Activated CD4-positive, CD25-positive, alpha-beta regulatory T cell (primary cell): ENCODE measurements at regions not wholly inside any gene's neighbourhood (a gene's known extent, or its start where the extent isn't known, plus 50 kb on each side); places are given as distances from the start of the nearest gene placed in this dataset.

ENCODE experiments used
- DNase-seq, 4 experiments: peaks; one replicate each; lab custom pipeline; 2025; lab: John Stamatoyannopoulos, UW

GRCh38 chr7:110573862-110574528 lies 516.9 kb upstream of the LRRN3 start:
- DNase-seq: no peak

GRCh38 chr7:110587294-110587693 lies 503.6 kb upstream of the LRRN3 start:
- DNase-seq: no peak

GRCh38 chr7:110590415-110590814 lies 500.5 kb upstream of the LRRN3 start:
- no peak for DNase-seq

GRCh38 chr7:110591341-110591740 lies 499.6 kb upstream of the LRRN3 start:
- DNase-seq: no peak

- no peak for DNase-seq
Measured at GRCh38 chr7:110592557-110592956, 498.4 kb upstream of the LRRN3 start.

GRCh38 chr7:110593355-110593754 lies 497.6 kb upstream of the LRRN3 start:
- no peak for DNase-seq

- no peak for DNase-seq
Measured at GRCh38 chr7:110595694-110596093, 495.2 kb upstream of the LRRN3 start.

GRCh38 chr7:110600956-110601355 lies 490.0 kb upstream of the LRRN3 start:
- DNase-seq: no peak

GRCh38 chr7:110601710-110602109 lies 489.2 kb upstream of the LRRN3 start:
- no peak for DNase-seq

- DNase-seq: no peak
Measured at GRCh38 chr7:110604206-110604605, 486.7 kb upstream of the LRRN3 start.

- no peak for DNase-seq
Measured at GRCh38 chr7:110604885-110605284, 486.0 kb upstream of the LRRN3 start.

GRCh38 chr7:110607050-110607857 lies 483.7 kb upstream of the LRRN3 start:
- DNase-seq: no peak

GRCh38 chr7:110609336-110609735 lies 481.6 kb upstream of the LRRN3 start:
- DNase-seq: no peak

- no peak for DNase-seq
Measured at GRCh38 chr7:110612680-110613079, 478.2 kb upstream of the LRRN3 start.
